OCI-LY3 (cell line): ENCODE measurements at regions not wholly inside any gene's neighbourhood (a gene's known extent, or its start where the extent isn't known, plus 50 kb on each side); places are given as distances from the start of the nearest gene placed in this dataset.
A peak's percentile ranks its signal among the peaks of the same experiment; 100 is the strongest.

ENCODE experiments used
- H2AFZ ChIP-seq: fragments of 200-600, 300-600 bp; shearing (Covaris generic); 2 replicates; pipeline ENCODE4 v1.6.0; 2014; ENCODE audit warnings: antibody characterized with exemption, low read depth, low read length
- H3K27ac ChIP-seq: fragments of 200-600, 300-600 bp; sonication (generic); 2 replicates; pipeline ENCODE4 v1.5.1; 2014; ENCODE audit warnings: mild to moderate bottlenecking, low read length, moderate library complexity, mixed read lengths
- H3K27me3 ChIP-seq: fragments of 200-600, 300-600 bp; sonication (generic); 2 replicates; pipeline ENCODE4 v1.6.1; 2014; ENCODE audit warnings: low read depth, low read length, mixed read lengths
- H3K36me3 ChIP-seq: fragments of 200-600, 300-600 bp; sonication (generic); replicated peaks from 2 replicates; pipeline ENCODE3; 2014; ENCODE audit warnings: low read depth, low read length, mixed read lengths
- H3K4me1 ChIP-seq: fragments of 300-600, 200-600 bp; sonication (generic); 2 replicates; pipeline ENCODE4 v1.6.1; 2014; ENCODE audit warnings: low read length, mixed read lengths
- H3K4me2 ChIP-seq: fragments of 200-600, 300-600 bp; sonication (generic); 2 replicates; pipeline ENCODE4 v1.6.1; 2014; ENCODE audit warnings: low read length, mixed read lengths
- H3K4me3 ChIP-seq: fragments of 300-600, 200-600 bp; sonication (generic); 2 replicates; pipeline ENCODE4 v1.5.1; 2014; ENCODE audit warnings: antibody characterized with exemption, mild to moderate bottlenecking, low read length, moderate library complexity
- H3K79me2 ChIP-seq: fragments of 300-600, 200-600 bp; shearing (Covaris generic); 2 replicates; pipeline ENCODE4 v1.6.1; 2014; ENCODE audit warnings: mild to moderate bottlenecking, low read length, mixed read lengths
- H3K9ac ChIP-seq: fragments of 300-600, 200-600 bp; shearing (Covaris generic); 2 replicates; pipeline ENCODE4 v1.6.0; 2014; ENCODE audit warnings: mild to moderate bottlenecking, low read length, moderate library complexity
- H3K9me3 ChIP-seq: fragments of 200-600, 300-600 bp; shearing (Covaris generic); 2 replicates; pipeline ENCODE4 v1.6.1; 2014; ENCODE audit warnings: low read length, mixed read lengths; ENCODE audit not compliant: insufficient read depth
- H4K20me1 ChIP-seq: fragments of 200-600, 300-600 bp; sonication (generic); 2 replicates; pipeline ENCODE4 v1.6.1; 2016; ENCODE audit warnings: low read length, mixed read lengths; ENCODE audit not compliant: insufficient read depth
- CTCF ChIP-seq: fragments of 200-600, 300-600 bp; sonication (generic); IDR thresholded peaks from 2 replicates; pipeline ENCODE4 v1.5.1; 2014; ENCODE audit warnings: antibody characterized with exemption, low read length, low read depth
- EZH2phosphoT487 ChIP-seq: fragments of 200-600 bp; shearing (Covaris generic); IDR thresholded peaks from 2 replicates; pipeline ENCODE4 v1.6.1; 2018; ENCODE audit warnings: antibody characterized with exemption, mixed run types, low read depth

- TF ChIP-seq CTCF (no peak), EZH2phosphoT487 (no peak)
- Histone ChIP-seq H4K20me1 (no peaks in the 10 kb centered on the region), H3K27me3 (no peaks in the 10 kb centered on the region), H2AFZ (no peak overlapping the region), H3K79me2 (no peaks in the 10 kb centered on the region), H3K9me3 (peaks cover 4% of the 10 kb centered on the region; the same call in 1 of the 2 replicates), H3K4me2 (no peak overlapping the region), H3K27ac (no peak overlapping the region), H3K4me1 (peaks cover 22% of the 10 kb centered on the region), H3K4me3 (no peak overlapping the region), H3K9ac (no peak overlapping the region), H3K36me3 (peaks cover 2% of the 10 kb centered on the region)
Observed at GRCh38 chr7:26522633-26523032, 231.0 kb downstream of the SNX10 start.

- H3K4me2 ChIP-seq: peak overlapping the region; percentile 35
- TF ChIP-seq EZH2phosphoT487: no peak
- TF ChIP-seq CTCF: no peak
- no peaks in the 10 kb centered on the region for H4K20me1 ChIP-seq
- H3K4me1 ChIP-seq: peaks cover 22% of the 10 kb centered on the region
- H2AFZ ChIP-seq: no peak overlapping the region
- peaks cover 2% of the 10 kb centered on the region for H3K36me3 ChIP-seq
- H3K4me3 ChIP-seq: no peak overlapping the region; the same call in 1 of the 2 replicates
- H3K9me3 ChIP-seq: peaks cover 4% of the 10 kb centered on the region; the same call in 1 of the 2 replicates
- H3K27ac ChIP-seq: peak overlapping the region; percentile 25; the same call in 1 of the 2 replicates
- no peaks in the 10 kb centered on the region for H3K79me2 ChIP-seq
- no peak overlapping the region for H3K9ac ChIP-seq
- no peaks in the 10 kb centered on the region for H3K27me3 ChIP-seq
Observed at GRCh38 chr7:26525398-26526264, 234.0 kb downstream of the SNX10 start.

DNA sequence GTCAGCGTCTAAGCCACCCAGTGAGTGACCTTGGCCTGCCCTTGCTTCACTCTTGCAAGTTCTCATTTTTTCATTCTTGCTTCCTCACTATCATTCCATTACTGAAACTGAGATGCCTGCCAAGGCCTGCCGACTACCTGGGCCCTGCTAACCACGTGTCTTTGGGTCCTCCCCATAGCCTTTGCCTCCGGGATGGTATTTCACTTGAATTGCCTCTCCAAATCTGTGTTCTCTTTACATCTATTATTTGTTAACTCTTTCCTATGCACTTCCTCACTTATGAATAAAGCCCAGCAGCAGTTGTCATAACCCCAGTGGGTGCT is 234.6 kb downstream of the SNX10 start:
- H3K36me3 ChIP-seq: peaks cover 2% of the 10 kb centered on the region
- H3K4me2 ChIP-seq: peak overlapping the region; percentile 35
- H3K4me1 ChIP-seq: peaks cover 26% of the 10 kb centered on the region
- peak overlapping the region; percentile 25; the same call in 1 of the 2 replicates for H3K27ac ChIP-seq
- no peak overlapping the region; the same call in 1 of the 2 replicates for H3K4me3 ChIP-seq
- H3K9ac ChIP-seq: no peak overlapping the region
- peaks cover 4% of the 10 kb centered on the region; the same call in 1 of the 2 replicates for H3K9me3 ChIP-seq
- H4K20me1 ChIP-seq: no peaks in the 10 kb centered on the region
- TF ChIP-seq CTCF (no peak), EZH2phosphoT487 (no peak)
- no peaks in the 10 kb centered on the region for H3K79me2 ChIP-seq
- no peaks in the 10 kb centered on the region for H3K27me3 ChIP-seq
- H2AFZ ChIP-seq: 0 out of 2 replicates have a peak overlapping the region, but pooled peaks have one; percentile 4

DNA sequence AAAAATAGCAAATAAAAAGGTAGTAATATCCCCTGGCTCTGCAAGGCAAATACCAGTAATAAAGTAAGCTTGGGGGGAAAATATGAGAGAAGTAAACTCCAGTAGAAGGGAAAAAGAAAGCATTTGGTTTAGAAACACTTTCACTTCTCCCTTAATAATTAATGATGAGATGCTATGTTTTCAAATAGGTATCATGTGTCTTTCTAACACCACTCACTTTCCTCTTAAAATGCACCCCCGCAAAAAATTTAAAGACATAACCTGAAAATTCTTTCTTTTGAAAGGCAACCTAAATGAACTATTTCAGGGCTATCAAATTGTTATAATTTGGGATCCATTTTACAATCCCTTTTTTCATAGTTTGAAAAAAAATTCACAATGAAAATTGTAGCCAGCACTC is 240.3 kb downstream of the SNX10 start:
- Histone ChIP-seq H3K9ac (no peak overlapping the region; the same call in 1 of the 2 replicates), H3K27me3 (no peaks in the 10 kb centered on the region), H3K4me2 (peak overlapping the region; percentile 69), H4K20me1 (no peaks in the 10 kb centered on the region), H3K79me2 (no peaks in the 10 kb centered on the region), H2AFZ (no peak overlapping the region), H3K9me3 (no peaks in the 10 kb centered on the region), H3K4me1 (peaks cover 26% of the 10 kb centered on the region), H3K27ac (peak overlapping the region; percentile 17; the same call in 1 of the 2 replicates), H3K36me3 (no peaks in the 10 kb centered on the region), H3K4me3 (peak overlapping the region; percentile 41)
- TF ChIP-seq CTCF: no peak
- no peak for TF ChIP-seq EZH2phosphoT487
